ENCODE measurements at regions not wholly inside any gene's neighbourhood (a gene's known extent, or its start where the extent isn't known, plus 50 kb on each side); places are given as distances from the start of the nearest gene placed in this dataset.
"Not testable (repeated sequence)": the region's sequence is repeated elsewhere in the genome, so short reads cannot be mapped to it uniquely, and the experiment has no call there.

GRCh38 chr2:120626566-120626965, 109.1 kb upstream of the GLI2 start:
- no peak for DNase-seq (ENCODE audit: low spot score)

GRCh38 chr2:120628248-120628647, 107.4 kb upstream of the GLI2 start:
- DNase-seq (ENCODE audit: low spot score): no peak

DNA sequence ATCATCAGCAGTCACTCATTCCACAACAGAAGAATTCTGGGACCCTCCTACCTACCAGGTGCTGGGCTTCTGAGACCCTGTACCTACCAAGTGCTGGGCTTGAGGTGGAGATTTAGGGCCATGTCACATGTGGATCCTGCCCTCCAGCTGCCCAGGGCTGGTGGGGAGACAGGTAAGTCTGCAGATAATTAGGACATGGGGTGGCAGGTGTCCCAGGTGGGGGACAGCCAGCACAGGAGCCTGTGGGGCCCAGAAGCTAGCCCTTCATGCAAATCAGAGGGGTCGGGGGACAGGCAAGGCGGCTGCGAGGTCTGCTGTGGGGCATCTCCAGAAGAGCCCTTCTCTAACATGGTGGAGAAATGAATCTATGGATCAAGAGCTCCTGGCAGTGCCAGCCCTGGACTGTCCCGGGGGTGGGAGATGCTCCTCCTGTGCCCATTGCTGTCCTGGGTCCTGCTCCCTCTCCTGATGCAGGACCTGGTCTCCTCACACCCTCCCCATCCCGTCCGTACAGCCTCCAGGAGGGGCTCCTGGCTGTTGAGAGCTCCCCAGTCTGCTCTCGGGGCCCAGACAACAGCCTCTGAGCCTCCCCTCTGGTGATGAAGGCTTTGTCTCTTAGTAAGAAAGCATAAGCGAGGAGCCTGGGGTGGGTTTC, 106.3 kb upstream of the GLI2 start:
- no peak for DNase-seq (ENCODE audit: low spot score)

DNA sequence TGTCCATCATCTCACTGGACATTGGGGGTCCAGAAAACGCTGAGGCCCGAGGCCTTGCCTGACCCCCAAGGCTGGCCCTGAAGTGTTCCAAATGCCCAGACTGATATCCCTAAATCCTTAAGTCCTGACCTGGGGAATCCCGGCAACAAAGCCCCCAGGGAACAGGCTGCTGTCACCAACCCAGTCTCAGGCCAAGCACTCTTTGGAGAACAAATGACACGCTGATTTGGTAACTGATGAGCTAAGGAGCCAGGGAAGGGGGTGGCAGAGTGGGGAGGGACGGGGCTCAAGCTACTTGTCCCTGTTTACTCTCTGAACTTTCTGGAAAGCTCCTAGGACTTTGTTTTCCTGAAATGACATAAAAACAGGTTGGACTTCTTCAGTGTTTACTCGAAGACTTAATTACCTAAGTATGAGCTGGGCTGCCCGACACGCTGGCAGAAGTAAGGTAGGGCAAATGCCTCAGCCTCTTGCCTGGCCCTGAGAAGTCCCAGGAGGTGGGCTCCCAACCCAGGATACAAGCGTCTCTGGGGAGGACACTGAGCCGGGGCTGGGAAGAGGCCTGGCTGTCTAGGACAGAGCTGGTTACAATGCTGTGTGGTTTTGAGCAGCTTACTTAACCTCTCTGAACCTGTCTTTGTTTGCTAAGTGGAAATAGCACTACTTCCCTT, 105.5 kb upstream of the GLI2 start:
- DNase-seq (ENCODE audit: low spot score): no peak

DNA sequence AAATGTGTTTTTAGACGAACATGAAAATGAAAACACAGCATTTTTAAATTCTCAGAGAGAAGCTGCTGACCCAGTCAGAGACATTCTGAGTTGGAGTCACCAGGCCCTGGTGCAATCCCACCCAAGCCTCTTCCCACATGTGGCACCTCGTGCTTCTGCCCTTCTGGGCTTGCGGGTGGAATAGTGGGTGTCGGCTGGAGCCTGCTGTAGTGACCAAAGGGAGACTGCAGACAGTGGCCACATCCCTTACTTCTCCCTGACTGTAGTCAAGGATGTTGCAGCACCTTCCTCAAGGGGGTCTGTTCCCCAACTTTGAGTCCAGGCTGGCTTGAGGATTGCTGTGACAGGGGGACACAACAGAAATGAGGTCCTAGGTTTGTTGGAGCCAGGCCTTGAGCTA, 104.4 kb upstream of the GLI2 start:
- DNase-seq (ENCODE audit: low spot score): no peak

DNA sequence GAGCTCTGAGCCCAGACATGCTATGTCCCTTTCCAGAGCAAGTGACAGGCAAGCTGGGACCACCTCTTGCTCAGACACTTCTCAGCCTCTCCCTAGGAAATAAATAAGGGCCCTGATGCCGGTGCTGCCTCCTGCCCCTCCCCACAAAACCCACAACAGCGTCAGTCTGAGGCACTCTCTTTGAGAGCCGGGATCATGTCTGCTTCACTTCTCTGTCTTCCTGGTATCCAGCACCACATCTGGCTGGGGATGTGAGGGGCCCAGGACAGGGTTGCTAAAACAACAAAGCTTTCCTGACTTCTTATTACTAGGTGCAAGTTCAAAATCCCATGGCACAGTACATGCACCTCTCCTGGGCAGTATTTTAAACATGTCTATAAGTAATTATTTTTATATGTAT, 103.9 kb upstream of the GLI2 start:
- no peak for DNase-seq (ENCODE audit: low spot score)

- no peak for DNase-seq (ENCODE audit: low spot score)
Measured at GRCh38 chr2:120632796-120633646, 102.6 kb upstream of the GLI2 start.

GRCh38 chr2:120634533-120634932, 101.1 kb upstream of the GLI2 start:
- no peak for DNase-seq (ENCODE audit: low spot score)

DNA sequence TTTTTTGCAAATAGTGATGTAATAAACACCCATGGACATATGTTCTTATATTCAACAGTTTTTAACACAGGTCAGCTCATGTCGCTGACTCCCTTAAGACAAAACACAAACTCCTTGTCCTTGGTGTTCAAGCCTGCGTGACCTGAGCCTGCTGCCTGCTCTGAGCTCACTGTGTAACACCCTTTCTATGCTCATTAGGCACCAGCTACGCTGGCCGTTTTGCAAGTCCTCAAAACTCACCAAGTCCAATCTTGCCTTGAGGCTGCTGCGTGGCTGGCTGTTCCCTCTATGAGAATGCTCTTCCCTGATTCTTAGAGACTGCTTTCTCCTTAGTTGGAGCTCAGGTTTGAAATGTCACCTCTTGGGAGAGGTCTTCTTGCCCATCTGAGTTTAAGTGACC, 100.5 kb upstream of the GLI2 start:
- no peak for DNase-seq (ENCODE audit: low spot score)

DNA sequence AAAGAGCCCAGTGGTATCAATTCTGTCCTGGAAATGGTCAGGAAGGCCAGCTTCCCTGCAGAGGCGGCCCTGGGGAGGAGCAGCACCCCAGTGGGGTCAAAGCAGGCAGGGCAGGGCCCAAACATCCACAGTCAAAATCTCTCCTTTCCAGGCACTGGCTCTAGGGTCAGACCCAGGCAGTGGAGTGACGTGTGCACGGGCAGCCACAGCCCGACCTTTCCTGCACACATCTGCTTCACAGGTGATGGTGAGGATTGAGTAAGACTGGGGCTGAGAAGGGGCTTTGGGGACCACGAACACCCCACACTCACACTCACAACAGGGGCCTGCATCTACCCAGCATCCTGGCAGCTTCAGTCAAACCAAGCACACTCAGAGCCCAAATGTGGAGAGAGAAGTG, 97.8 kb upstream of the GLI2 start:
- no peak for DNase-seq (ENCODE audit: low spot score)

DNA sequence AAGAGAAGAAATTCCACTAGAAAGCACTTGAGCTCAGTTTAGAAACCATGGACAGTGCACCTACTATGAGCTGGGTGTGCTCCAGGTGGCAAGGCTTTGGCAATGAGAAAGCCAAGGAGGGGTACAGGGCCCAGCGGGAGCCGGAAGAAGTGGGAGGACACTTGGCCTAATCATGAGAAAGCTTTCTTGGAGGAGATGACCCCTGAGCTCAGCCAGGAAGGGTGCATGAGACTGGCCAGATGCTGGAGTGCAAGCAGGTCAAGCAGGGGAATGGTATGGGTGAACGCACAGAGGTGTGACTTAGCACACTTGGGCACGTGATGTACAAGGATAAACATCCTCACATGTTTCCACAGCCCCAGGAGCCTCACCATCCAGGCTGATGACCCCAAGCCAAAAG, 97.2 kb upstream of the GLI2 start:
- DNase-seq (ENCODE audit: low spot score): no peak

- no peak for DNase-seq (ENCODE audit: low spot score)
Measured at GRCh38 chr2:120641366-120641771, 94.3 kb upstream of the GLI2 start.

- DNase-seq (ENCODE audit: low spot score): no peak
Measured at GRCh38 chr2:120642646-120643045, 93.0 kb upstream of the GLI2 start.

- no peak for DNase-seq (ENCODE audit: low spot score)
Measured at GRCh38 chr2:120646994-120647393, 88.7 kb upstream of the GLI2 start.

GRCh38 chr2:120647487-120647886, 88.2 kb upstream of the GLI2 start:
- DNase-seq (ENCODE audit: low spot score): no peak

DNA sequence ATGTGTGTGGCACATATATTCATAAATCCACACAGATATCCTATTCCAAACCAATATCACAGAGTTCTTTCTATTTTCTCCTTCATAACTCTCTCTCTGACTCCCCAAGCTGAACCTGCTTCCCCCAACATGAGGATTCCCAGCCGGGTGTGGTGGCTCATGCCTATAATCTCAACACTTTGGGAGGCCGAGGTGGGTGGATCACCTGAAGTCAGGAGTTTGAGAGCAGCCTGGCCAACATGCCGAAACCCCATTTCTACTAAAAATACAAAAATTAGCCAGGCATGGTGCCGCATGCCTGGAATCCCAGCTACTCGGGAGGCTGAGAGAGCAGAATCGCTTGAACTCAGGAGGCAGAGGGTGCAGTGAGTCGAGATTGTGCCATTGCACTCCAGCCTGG, 86.3 kb upstream of the GLI2 start:
- DNase-seq (ENCODE audit: low spot score): not testable (repeated sequence)

DNA sequence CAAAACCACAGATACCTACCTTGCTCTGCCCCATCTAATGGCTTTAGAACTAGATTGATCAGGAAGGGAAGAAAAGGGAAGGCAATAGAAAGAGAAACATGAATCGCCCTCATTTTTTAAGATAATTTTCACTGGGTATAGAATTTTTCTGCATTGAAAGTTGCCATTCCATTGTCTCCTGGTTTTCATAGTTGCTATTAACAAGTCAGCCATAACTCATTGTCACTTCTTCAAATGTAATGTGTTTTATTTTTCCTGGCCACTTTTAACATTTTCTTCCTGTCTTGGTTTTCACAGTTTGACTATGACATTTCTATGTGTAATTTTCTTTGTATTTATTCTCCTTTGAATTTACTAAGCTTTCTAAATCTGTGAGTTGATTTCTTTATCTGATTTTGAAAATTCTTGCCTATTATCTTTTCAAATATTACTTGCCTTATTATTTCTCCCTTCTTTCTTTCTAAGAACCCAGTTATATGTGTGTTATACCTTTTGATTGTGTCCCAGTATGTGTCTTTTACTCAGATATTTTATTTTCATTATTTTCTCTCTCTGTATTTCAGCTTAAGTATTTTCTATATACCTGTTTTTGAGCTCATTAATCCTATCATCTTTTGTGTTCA, 85.5 kb upstream of the GLI2 start:
- DNase-seq (ENCODE audit: low spot score): no peak

DNA sequence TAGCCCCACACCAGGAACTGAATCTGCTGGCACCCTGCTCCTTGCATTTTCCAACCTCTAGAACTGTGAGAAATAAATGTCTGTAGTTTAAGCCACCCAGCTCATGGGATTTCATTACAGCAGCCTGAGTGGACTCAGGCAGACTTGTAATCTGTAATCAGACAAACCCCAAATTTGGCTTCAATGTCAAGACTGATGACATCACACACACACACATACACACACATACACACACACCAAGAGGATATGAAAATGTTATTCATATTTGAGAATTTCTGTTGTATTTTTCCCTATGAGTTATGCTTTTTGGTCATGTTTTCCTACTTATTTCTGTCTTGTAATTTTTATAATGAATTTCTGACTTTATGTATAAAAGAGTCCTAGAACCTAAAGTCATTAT, 83.8 kb upstream of the GLI2 start:
- DNase-seq (ENCODE audit: low spot score): no peak

DNA sequence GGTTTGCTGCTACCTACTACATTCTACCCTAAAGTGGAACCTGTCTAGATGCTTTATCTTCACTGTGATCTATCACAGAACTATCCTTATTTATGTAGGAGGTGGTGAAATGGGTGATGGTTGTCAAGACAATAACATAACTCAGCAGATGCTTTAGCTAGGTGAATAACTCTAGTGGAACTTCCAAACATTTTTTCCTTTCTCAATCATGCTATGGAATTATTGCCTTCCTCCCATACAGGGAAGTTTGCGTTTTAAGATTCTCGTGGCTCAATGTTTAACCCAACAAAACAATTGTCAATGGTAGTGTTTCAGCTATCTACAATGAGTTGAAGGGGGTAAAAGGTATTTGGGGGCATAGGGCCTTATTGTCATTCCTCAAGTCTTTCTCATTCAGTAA, 82.6 kb upstream of the GLI2 start:
- no peak for DNase-seq (ENCODE audit: low spot score)

- DNase-seq (ENCODE audit: low spot score): no peak
Measured at GRCh38 chr2:120653871-120654270, 81.8 kb upstream of the GLI2 start.

- DNase-seq (ENCODE audit: low spot score): no peak
Measured at GRCh38 chr2:120654381-120655134, 81.1 kb upstream of the GLI2 start.

All from LoVo (cell line).